Fibroblast of pulmonary artery (primary cell): ENCODE measurements at regions not wholly inside any gene's neighbourhood (a gene's known extent, or its start where the extent isn't known, plus 50 kb on each side); places are given as distances from the start of the nearest gene placed in this dataset.

Experiments
- DNase-seq: peaks from one replicate; pipeline ENCODE4 v3.0.0-alpha.2; 2010; ENCODE audit warnings: low read depth
- H3K4me3 ChIP-seq: replicated peaks from 2 replicates; pipeline ENCODE4 v1.5.1; 2011; ENCODE audit warnings: low read depth, mild to moderate bottlenecking, control low read depth, low read length, moderate library complexity
- CTCF ChIP-seq: IDR thresholded peaks from 2 replicates; pipeline ENCODE4 v1.5.1; 2011; ENCODE audit warnings: mild to moderate bottlenecking, control low read depth, low read length, inconsistent platforms; ENCODE audit errors: missing control alignments

- no peak for DNase-seq
- TF ChIP-seq CTCF, result no peak
- no peak overlapping the region for H3K4me3 ChIP-seq
Observed at GRCh38 chr12:42695490-42695995, 106.0 kb upstream of the PRICKLE1 start.

GRCh38 chr12:42692749-42693148 is 103.2 kb upstream of the PRICKLE1 start:
- no peak for TF ChIP-seq CTCF
- DNase-seq, result no peak
- no peak overlapping the region for H3K4me3 ChIP-seq

GRCh38 chr12:42691991-42692557 is 102.5 kb upstream of the PRICKLE1 start:
- no peak overlapping the region for H3K4me3 ChIP-seq
- no peak for TF ChIP-seq CTCF
- DNase-seq, result no peak

GRCh38 chr12:42690264-42690663 is 100.7 kb upstream of the PRICKLE1 start:
- TF ChIP-seq CTCF, result no peak
- no peak overlapping the region for H3K4me3 ChIP-seq
- DNase-seq, result no peak

GRCh38 chr12:42689699-42690098 is 100.2 kb upstream of the PRICKLE1 start:
- no peak for TF ChIP-seq CTCF
- no peak overlapping the region for H3K4me3 ChIP-seq
- no peak for DNase-seq

- TF ChIP-seq CTCF, result no peak
- DNase-seq, result no peak
- no peak overlapping the region for H3K4me3 ChIP-seq
Observed at GRCh38 chr12:42686514-42687172, 97.1 kb upstream of the PRICKLE1 start.

- no peak for TF ChIP-seq CTCF
Observed at GRCh38 chr12:42684802-42685071, 95.2 kb upstream of the PRICKLE1 start.

More at GRCh38 chr12:42684802-42685071, 95.2 kb upstream of the PRICKLE1 start:
- no peak overlapping the region for H3K4me3 ChIP-seq
- no peak for DNase-seq
